Activated CD4-positive, alpha-beta T cell treated with anti-CD3 and anti-CD28 coated beads, Interleukin-2, Interleukin-6, amounts not matched to agents 100 ng/mL and 50 ng/mL, durations not matched to agents 16 hours and 8 hours (primary cell): ENCODE measurements at regions not wholly inside any gene's neighbourhood (a gene's known extent, or its start where the extent isn't known, plus 50 kb on each side); places are given as distances from the start of the nearest gene placed in this dataset.
A peak's percentile ranks its signal among the peaks of the same experiment; 100 is the strongest.

ENCODE experiments used
- DNase-seq: peaks from one replicate; pipeline ENCODE4 v3.0.0-alpha.2; 2020

DNA sequence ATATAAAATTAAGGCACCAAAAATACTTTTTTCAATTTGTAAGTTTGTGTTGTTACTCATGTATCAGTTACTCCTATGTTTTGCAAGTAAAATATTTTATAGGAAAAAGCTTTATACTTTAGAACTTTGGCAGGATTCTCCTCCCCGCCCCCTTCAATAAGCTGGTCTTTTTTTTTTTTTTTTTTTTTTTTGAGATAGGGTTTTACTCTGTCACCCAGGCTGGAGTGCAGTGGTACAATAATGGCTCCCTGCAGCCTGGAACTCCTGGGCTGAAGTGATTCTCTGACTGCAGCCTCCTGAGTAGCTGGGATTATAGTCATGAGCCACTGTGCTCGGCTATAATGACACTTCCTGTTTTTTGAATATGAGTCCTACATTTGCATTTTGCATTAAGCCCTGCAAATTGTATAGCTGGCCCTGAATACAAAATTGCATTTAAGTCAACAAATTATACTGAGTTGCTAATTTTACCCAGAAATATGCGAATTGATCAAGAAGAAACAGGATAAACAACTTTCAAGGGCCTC, 192.9 kb downstream of the PIK3R1 start:
- DNase-seq: no peak

DNA sequence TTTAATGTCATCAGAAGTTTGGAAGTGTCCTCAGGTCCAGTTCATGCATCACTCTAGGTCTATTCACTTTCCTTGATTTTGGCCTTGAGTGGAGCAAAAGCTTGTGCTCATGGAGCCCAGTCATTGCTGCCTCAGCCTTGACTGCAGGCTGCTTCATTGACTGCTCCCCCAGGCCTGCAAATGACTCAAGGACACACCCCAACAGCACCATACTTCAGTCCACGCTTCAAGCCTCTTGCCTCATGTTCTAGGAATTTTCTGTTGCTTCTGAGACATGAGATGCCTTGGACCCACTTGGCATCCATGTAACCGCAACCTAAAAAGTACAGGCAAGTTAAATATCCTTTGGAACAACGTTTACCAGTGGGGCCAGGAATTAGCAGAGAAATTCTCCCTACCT, 193.7 kb downstream of the PIK3R1 start:
- DNase-seq: no peak

DNA sequence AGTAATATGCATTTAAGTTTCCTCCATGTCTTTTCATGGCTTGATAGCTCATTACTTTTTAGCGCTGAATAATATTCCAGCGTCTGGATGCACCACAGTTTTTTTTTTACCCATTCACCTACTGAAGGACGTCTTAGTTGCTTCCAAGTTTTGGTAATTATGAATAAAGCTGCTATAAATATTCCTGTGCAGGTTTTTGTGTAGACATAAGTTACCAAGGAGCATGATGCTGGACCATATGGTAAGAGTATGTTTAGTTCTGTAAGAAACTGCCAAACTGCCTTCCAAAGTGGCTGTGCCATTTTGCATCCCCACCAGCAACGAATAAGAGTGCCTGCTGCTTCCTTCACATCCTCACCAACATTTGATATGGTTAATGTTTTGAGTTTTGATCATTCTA, 195.6 kb downstream of the PIK3R1 start:
- DNase-seq: no peak

DNA sequence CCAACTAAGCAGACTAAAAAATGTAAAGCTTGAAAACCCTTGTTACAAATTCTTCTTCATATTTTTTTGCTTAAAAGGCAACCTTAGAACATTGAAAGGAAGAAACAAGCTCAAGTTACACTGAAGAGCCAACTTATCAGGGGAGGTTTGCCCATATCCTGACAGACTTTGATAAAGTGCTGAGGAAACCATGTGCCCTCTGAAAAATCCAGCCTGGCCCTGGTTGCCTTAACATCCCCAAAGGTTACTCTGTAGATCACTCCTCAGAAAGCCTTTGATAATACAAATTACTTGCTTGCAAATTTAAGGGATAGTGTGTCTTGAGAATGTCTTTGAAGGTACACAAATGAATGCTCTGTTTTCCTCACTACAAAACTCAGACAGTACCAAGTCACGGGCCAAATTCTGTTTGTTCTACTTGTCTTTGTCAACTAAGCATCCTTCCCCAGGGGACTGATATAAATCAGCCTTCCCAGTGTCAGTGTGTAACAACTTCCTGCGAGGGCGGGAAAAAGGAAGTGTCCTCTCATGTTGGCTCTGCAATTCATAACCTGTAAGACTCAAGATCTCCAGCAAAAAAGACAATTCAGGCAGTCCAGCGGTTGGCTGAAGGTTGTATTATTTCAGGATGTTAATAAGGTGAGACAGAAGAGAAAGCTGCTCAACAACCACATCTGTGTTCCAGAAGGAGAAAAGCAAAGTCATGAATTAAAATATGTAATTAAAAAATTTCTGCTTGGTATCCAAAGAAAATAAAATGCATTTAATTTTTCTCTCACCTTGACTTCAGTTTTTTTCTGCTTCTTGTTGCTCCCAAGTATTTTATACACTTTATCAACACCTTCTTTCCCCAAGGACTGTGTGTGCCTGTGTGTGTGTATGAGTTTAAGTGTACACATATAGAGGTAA, 199.9 kb downstream of the PIK3R1 start:
- no peak for DNase-seq

DNA sequence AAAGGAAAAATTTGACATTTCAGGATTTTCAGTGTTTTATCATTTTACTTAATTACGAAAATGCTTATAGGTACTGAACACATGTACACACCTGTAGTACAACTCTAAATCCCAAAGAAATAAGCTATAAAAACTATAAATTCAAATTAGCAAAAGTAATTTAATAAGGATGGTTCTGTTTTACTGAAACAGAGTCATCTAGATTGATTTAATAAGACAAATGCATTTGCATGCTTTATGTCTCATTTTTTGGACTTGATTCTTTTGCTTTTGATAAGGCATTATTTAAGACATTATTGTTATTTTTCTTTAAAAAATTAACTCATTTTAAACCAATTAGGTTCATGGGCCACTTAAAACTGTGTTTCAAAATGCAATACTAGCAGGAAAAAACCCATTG, 201.2 kb downstream of the PIK3R1 start:
- DNase-seq: no peak

DNA sequence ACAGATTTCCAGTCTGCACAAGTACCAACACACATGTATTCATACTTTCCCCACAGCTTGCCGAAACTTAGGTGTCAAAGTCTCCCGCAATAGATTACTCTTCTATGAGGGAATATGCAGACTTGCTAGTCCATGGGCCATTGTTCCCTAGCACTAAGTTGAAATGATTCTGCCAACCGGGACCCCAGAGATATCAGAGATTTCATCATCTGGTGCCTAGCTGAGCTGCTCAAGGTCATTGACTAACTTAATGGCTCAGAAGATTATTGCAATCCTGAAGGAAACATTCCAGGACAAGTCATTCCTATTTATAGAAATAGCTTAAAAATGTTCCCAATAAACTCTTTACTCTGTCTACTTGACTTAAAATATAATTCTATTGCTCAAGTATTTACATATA, 202.6 kb downstream of the PIK3R1 start:
- no peak for DNase-seq

DNA sequence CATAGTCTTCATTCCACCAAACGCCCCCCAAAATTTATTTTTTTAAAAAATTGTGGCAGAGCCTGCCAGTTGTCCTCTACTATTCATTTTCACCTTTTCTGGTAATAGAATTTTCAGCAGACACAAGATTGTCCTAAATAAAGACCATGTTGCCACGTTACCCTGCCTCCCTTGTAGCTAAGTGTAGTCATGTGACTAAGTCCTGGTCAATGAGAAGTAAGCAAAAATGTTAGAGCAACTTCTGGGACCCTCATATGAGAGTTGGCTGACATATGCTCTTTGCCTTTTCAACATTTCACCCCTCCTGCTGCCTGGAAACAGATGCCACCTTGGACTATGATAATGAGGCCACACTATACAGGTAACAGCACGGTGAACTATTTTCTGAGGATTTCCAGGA, 203.1 kb downstream of the PIK3R1 start:
- DNase-seq: no peak

DNA sequence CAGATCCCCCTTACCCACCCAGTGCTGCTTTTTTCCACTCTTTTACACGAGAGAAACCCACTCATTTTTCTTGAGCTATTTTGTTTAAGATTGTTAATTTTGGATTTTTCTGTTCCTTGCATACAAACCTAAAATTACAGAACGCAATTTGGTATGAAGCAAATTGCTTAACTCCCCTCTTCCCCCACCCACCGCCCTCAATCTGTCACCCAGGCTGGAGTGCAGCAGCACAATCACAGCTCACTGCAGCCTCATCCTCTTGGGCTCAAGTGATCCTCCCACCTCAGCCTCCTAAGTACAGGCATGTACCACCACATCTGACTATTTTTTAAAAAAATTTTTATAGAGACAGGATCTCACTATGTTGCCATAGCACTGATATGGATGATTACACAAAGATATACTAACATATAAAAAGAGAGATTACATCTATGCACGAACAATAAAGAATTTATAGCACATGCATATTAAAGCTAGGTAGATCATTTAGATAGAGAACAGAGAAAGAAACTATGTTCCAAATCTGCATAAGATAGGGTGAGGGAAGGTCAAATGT, 203.6 kb downstream of the PIK3R1 start:
- no peak for DNase-seq

DNA sequence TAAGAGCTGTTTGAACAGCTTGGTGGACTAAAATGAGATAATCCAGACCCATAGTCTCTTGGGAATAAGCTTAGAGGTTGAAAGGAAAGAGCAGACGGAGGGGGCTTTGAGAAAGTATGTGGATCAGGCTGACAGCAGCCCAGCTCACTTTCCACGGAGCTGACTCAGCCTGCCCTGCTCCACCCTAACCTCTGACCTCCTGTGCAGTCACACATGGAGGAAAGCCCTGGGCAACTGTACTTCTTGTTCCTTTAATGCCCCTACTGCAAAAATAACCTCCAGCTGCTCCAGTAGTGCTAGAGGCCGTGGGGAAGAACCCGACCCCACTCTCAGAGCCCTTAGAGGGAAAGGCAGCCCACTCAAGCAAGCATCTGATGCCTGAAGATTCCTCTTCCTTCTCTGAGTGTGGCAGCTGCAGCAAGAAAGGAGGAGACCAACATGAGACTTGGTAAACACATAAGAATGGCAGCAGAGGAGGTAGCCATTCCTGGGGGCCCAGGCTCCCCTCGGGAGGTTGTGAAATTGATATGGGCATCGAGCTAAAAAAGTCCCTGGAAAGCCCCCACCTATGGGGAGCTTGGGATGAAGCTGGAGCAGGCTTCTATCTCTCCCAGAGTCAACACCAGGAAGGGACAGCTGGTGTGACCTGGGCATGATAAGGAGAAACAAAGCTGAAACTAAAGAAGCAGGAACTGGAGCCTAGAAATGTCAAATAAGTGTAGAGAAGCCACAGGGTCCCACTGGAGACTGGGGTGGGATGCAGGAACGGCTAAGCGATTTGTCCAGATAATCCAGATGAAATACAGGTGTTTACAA, 204.3 kb downstream of the PIK3R1 start:
- DNase-seq: no peak

DNA sequence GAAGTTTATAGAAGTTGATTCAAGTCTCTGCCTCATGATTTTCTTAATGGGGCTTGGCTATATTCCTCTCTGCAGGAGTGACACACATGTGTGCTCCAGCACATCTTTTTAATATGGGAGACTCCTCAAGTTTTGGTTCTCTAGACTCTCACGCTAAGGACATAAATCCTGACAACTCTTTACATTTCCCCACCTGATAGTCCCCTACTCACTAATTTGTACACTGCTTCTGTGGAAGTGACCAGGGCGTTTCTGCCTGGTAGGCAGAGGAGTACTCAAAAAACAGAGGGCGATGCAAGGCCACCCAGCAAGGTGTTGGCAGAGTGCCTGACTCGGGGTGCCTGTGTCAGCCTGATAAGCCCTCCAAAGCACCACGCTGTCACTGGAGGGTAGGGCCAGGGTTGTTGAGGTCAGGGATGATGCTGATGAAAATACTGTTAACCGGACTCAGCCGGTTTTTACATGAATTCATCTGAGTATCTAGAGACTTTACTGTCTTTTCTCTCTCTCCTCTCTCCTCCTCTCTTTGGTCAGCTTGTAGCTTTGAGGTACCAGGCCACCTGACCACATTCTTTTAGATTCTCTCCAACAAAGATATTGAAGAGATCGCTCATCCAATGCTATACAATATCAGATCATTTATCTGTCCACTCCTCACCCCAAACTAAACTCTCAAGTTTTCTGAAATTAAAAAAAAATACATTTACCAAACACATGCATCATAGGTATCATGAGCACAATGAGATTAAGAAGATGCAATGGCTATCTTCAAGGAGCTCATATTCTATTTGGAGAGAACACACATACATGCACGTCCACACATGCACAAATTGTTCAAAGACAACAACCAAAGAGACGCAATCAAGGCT, 205.2 kb downstream of the PIK3R1 start:
- no peak for DNase-seq

DNA sequence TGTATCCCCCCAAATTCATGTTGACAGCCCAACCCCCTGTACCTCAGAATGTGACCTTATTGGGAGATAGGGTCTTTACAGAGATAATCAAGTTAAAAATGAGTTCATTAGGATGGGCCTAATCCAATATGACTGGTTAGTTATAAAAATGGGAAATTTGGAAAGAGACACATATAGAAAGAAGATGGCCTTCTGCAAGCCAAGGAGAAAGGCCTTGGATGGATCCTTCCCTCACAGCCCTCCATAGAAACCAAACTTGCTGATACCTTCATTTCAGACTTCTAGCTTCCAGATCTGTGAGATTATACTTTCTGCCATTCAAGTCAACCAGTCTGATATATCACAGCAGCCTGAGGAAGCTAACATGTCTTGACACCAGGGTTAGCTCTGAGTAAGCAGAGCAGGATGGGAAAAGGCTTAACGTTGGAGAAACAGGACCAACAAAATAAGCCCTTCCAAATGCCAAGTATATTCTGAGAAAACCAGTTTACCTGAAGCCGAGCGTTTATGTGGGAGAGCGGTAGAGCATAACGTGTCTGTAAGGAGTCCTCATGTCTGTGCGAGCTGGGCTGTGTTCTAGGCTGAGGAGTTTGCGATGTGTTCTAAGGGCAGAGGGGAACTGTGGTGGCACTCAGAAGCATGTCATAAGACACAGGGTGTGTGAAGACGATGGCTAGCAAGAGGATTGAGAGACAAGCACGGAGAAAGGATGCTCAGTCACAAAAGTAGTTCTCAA, 206.1 kb downstream of the PIK3R1 start:
- DNase-seq: no peak

DNA sequence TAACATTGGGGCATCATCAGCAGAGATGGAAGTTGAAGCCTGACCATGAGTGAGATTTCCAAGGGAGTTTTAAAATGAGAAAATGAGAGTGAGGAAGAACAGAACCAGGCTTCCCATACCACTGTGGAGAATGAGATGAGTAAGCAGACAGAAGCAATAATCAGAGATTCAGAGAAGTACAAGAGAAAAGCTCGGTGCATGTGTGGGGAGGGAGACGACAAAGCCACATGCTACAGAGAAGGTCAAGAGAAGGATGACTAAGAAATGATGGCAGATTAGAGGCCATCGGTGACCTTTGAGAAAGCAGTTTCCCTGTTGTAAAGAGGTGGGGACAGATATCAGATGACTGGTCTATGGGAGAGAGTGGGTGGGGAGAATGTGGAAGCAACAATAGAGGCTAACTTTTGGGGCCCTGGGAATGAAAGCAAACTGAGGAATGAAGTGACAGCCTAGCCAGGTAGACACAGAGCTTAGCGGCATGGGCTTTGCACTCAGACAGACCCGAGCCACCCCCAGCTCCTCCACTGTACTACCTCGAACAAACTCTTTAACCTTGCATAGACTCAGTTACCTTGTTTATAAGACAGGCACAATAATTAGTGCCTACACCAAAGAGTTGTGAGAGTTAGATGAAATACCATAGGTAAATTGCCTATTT, 207.7 kb downstream of the PIK3R1 start:
- peak; percentile 25 for DNase-seq

DNA sequence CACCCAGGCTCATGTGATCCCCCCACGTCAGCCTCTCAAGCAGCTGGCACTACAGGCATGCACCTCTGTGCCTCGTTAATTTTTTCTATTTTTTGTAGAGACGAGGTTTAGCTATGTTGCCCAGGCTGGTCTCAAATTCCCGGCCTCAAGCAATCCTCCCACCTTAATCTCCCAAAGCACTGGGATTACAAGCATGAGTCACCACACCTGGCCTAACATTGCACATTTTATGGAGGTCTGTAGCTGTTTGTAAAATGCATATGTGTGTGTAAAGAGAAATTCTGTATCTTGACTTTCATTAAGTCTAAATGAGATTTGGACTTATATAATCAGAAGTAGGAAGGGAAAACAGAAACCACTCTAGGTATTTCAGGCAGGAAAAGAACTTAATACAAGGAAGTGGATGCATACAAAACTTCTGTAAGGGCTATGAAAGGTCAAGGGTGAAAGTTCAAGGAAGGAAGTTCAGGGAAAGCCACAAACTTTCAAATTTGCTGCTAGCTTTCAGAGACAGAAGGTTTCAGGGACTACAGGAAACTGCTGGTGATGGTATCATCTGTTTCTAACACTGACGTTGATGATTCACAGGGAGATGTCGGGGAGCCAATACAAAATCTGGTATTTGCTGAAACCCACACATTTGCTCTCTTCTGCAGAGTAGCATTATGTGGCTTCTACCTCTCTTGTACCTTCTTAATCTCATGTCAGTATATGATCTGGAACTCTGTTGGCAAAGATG, 209.4 kb downstream of the PIK3R1 start:
- peak; percentile 79 for DNase-seq

DNA sequence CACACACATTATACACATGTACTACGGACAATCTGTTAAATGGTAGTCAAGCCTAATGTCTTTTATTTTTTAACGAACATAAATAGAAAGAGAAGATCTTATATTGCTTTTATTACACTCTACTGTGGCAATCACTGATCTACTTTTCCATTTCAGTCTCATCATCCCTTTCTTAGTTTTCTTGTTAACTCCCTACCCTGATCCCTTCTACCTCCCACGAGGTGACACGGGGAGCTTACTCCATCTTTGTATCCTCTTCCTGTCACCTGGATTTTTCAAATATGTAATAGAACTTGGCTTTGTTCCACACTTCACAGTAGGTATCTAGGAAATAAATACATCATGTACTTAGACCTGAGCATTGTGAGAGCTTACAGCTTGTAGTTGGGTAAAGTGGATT, 211.0 kb downstream of the PIK3R1 start:
- DNase-seq: no peak

DNA sequence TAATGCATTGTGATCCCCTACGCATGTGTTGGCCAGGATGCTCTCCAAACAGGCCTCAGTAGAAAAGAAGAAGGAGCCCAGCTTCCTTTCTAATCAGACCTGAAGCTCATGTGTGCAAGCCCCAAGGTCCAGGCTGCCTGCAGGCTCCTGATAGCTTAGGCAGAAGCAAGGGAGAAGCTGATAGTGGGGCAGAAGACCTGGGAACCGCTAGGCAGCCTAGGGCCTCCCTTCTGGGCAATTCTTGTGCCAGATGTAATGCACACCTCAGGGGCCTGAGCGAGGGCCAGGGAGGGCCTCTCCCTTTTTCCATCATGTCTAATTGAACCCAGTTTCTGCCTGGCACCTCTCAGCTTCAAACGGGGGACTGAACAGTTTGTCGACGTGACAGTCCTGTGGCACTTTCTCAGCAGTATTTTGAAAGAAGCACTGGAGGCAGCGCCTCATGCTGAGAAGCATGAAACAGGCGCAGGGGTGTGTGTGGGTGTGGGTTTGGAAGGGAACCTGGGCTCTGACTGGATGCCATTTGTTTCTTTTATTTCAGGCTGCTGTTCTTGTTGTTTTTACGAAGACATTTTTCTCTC, 212.8 kb downstream of the PIK3R1 start:
- DNase-seq: no peak

DNA sequence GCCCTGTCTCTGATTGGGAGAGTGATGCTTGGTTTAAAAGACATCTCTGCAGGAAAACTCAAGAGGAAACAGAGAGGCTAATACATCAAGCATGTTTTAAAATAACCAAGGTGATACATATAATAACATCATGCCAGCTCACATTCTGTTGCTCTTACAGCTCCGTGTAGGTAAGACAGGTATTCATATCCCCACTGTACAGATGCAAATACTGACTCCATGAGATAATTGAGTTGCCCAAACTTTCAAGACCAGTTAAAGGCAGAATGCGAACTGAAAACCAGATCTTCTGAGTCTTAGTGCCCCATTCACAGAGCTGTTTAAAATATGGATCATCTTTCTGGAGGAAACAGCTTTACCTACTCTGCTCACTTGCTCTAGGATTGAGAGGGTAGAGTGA, 214.0 kb downstream of the PIK3R1 start:
- no peak for DNase-seq

DNA sequence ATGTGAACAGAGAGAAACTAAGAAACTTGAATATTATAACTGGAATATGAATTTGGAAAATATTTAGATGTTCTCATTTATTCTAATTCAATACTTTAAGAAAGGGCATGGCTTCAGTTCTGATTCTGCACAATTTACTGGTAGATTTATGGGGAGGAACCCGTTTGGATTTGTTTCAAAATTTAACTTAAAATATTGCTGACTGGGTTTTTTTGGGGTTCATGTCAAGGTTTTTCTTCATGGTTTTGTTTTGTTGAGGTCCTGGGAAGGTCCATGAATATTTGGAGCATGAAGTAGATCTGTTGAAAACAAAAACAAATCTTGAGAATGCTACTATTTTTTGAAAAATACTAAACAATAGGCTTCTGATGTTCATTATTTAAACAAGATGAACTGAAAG, 214.7 kb downstream of the PIK3R1 start:
- no peak for DNase-seq

DNA sequence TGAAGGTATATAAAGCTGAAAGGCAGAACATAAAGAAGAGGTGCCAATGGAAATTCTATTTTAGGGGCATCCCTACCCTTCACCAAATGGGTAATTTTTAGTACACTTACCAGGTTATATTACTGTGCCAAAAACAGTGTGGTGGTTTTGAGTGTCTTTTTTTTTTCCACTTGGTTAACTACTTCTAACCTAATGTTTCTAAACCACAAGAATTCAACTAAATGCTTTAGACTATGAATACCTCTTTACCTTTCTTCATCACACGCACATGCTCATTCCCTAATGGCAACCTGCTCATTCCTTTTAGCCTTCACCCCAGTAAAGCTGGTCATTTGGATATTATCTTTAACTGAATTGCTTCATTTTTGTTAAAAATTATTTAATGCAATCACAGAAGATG, 215.6 kb downstream of the PIK3R1 start:
- no peak for DNase-seq

DNA sequence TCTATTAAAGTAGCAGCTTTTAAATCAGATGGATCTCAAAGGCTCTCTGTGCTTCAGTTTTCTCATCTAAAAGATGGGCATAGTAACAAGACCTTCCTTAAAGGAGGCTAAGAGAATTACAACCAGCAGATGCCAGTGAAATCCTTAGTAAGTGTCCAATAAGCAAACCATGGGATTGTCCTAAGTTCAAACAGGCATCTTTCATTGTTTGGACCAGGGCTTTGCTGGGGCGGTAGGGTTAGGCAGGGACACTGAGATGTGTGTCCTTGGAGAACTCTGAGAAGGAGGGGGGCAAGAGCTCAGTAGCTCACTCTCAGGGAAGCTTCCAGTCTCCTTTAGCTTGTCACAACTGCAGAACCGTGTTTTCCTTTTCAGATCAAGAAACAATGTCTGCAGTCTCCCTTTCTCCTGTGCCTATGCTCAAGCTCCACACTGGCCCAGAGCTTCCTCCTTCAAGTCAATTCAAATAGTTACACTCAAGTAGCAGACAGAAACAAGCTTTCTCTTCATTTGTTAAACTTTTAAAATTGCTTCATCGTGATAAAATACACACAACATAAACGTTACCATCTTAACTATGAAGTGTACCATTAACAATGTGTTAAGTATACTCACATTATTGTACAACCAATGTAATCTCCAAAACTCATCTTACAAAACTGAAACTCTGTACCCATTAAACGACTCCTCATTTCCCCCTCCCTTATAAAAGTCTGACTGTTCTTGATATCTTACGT, 216.2 kb downstream of the PIK3R1 start:
- DNase-seq: no peak
